ENCODE measurements at regions not wholly inside any gene's neighbourhood (a gene's known extent, or its start where the extent isn't known, plus 50 kb on each side); places are given as distances from the start of the nearest gene placed in this dataset.

DNA sequence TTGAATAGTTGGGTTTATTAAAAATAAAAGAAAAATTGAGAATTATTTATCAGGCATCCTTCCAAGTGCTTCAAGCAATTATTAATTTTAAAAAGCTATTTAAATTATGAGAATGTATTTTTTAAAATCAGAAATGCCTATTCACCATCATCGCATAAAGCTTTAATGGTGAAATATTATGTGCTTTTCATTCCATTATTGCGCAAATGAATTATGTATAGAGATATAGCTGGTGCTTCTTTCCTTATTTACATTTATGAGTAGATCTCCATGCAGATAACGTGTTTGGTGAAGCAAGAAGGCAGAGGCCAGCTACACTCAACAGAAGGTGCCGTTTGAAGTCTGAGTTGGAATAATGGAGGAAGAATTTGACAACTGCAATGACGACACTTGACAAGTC is 549.1 kb upstream of the DPP6 start:
- TF ChIP-seq POLR2AphosphoS5 (IDR thresholded peaks at IDR 0.05) = no peak
- TF ChIP-seq, protein P1, sequence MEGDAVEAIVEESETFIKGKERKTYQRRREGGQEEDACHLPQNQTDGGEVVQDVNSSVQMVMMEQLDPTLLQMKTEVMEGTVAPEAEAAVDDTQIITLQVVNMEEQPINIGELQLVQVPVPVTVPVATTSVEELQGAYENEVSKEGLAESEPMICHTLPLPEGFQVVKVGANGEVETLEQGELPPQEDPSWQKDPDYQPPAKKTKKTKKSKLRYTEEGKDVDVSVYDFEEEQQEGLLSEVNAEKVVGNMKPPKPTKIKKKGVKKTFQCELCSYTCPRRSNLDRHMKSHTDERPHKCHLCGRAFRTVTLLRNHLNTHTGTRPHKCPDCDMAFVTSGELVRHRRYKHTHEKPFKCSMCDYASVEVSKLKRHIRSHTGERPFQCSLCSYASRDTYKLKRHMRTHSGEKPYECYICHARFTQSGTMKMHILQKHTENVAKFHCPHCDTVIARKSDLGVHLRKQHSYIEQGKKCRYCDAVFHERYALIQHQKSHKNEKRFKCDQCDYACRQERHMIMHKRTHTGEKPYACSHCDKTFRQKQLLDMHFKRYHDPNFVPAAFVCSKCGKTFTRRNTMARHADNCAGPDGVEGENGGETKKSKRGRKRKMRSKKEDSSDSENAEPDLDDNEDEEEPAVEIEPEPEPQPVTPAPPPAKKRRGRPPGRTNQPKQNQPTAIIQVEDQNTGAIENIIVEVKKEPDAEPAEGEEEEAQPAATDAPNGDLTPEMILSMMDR (IDR thresholded peaks at IDR 0.05) = no peak
